Testis (tissue), 2 donors: ENCODE measurements at regions not wholly inside any gene's neighbourhood (a gene's known extent, or its start where the extent isn't known, plus 50 kb on each side); places are given as distances from the start of the nearest gene placed in this dataset.

ENCODE experiments used
- POLR2A ChIP-seq: fragments of 450-650 bp; IDR thresholded peaks from one replicate; pipeline ENCODE4 v1.6.1; 2017; ENCODE audit warnings: antibody characterized with exemption, mild to moderate bottlenecking, moderate library complexity
- TF ChIP-seq, protein P1 (sequence below), 3 experiments: fragments of 450-650 bp in 2 of 3; fragments of 200-600 bp in 1 of 3; sonication (generic) in 1 of 3; IDR thresholded peaks; one replicate each; pipeline ENCODE4 v1.5.1; 2016 to 2019; ENCODE audit warnings: antibody characterized with exemption in 3 of 3, mild to moderate bottlenecking in 2 of 3, moderate library complexity in 1 of 3

DNA sequence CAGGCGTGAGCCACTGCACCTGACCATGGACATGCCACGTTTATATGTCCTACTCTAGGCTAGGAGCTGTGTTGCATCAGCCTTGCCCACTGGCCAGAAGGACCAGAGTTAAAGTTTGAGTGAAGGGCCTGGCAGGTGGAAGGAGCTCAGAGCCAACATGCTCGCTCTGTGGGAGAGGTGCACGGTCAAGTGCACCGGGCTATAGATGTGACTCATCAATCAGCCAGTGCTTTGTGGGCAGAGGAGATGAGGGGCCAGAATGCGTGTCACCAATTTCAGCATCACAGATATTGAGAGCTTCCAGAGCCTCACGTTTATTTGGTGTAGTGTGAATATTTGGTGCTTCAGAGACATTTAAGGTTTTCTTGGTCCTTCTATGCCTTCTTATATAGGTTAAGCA is 137.3 kb upstream of the KBTBD8 start:
- TF ChIP-seq, protein P1, sequence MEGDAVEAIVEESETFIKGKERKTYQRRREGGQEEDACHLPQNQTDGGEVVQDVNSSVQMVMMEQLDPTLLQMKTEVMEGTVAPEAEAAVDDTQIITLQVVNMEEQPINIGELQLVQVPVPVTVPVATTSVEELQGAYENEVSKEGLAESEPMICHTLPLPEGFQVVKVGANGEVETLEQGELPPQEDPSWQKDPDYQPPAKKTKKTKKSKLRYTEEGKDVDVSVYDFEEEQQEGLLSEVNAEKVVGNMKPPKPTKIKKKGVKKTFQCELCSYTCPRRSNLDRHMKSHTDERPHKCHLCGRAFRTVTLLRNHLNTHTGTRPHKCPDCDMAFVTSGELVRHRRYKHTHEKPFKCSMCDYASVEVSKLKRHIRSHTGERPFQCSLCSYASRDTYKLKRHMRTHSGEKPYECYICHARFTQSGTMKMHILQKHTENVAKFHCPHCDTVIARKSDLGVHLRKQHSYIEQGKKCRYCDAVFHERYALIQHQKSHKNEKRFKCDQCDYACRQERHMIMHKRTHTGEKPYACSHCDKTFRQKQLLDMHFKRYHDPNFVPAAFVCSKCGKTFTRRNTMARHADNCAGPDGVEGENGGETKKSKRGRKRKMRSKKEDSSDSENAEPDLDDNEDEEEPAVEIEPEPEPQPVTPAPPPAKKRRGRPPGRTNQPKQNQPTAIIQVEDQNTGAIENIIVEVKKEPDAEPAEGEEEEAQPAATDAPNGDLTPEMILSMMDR (IDR thresholded peaks at IDR 0.05), result no peak
- TF ChIP-seq POLR2A, result no peak
